GM23248 (cell line): ENCODE measurements at regions not wholly inside any gene's neighbourhood (a gene's known extent, or its start where the extent isn't known, plus 50 kb on each side); places are given as distances from the start of the nearest gene placed in this dataset.

Experiments used
- EZH2 ChIP-seq: fragments of 200-600 bp; sonication (generic); IDR thresholded peaks from 2 replicates; pipeline ENCODE4 v1.6.1; 2018; ENCODE audit warnings: antibody characterized with exemption, mild to moderate bottlenecking; ENCODE audit not compliant: insufficient read depth, poor library complexity, severe bottlenecking
- EZH2phosphoT487 ChIP-seq: fragments of 200-600 bp; sonication (generic); IDR thresholded peaks from 2 replicates; pipeline ENCODE4 v1.6.1; 2018; ENCODE audit warnings: antibody characterized with exemption, moderate library complexity, mild to moderate bottlenecking, low read depth; ENCODE audit not compliant: insufficient read depth

- no peak for TF ChIP-seq EZH2
- TF ChIP-seq EZH2phosphoT487, result no peak
Measured at GRCh38 chr13:53560556-53560955, 531.9 kb downstream of the OLFM4 start.
